ENCODE measurements at regions not wholly inside any gene's neighbourhood (a gene's known extent, or its start where the extent isn't known, plus 50 kb on each side); places are given as distances from the start of the nearest gene placed in this dataset.

DNA sequence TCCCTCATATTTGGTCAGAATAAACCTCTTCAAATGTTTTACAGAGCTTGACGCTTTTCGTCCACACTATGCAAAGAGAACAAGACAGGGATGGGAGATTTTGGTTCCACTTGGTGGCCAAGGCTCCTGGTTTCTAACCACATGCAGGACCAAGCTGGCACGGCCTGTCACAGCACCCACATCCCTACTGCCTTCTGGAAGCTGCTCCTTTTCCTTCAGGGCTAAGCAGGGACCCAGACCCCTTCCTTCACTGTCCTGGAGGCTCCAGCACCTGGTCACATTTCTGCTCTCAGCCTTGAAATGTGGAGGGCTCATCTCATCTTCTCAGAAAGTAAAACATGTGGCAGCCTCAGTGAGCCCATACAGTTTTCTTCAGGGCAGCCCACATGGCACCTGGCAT, 50.4 kb upstream of the ARHGEF7 start:
- TF ChIP-seq, protein P1, sequence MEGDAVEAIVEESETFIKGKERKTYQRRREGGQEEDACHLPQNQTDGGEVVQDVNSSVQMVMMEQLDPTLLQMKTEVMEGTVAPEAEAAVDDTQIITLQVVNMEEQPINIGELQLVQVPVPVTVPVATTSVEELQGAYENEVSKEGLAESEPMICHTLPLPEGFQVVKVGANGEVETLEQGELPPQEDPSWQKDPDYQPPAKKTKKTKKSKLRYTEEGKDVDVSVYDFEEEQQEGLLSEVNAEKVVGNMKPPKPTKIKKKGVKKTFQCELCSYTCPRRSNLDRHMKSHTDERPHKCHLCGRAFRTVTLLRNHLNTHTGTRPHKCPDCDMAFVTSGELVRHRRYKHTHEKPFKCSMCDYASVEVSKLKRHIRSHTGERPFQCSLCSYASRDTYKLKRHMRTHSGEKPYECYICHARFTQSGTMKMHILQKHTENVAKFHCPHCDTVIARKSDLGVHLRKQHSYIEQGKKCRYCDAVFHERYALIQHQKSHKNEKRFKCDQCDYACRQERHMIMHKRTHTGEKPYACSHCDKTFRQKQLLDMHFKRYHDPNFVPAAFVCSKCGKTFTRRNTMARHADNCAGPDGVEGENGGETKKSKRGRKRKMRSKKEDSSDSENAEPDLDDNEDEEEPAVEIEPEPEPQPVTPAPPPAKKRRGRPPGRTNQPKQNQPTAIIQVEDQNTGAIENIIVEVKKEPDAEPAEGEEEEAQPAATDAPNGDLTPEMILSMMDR (IDR thresholded peaks at IDR 0.05; ENCODE audit: control extremely low read depth in 1 of 3, insufficient read depth in 1 of 3, low read depth in 1 of 3, low read length in 3 of 3), result no peak
- TF ChIP-seq JUND (IDR thresholded peaks at IDR 0.05; ENCODE audit: low read length) (no peak), EZH2 (IDR thresholded peaks at IDR 0.05; ENCODE audit: low read depth, low read length, severe bottlenecking) (no peak), SIX5 (IDR thresholded peaks at IDR 0.05; ENCODE audit: low read depth, low read length) (no peak)

Data from H1 (cell line).